Hepatocyte (in vitro differentiated cells): ENCODE measurements at regions not wholly inside any gene's neighbourhood (a gene's known extent, or its start where the extent isn't known, plus 50 kb on each side); places are given as distances from the start of the nearest gene placed in this dataset.

ENCODE experiments used
- DNase-seq: peaks from one replicate; pipeline ENCODE4 v3.0.0-alpha.2; 2016; ENCODE audit warnings: low spot score
- H2AFZ ChIP-seq: fragments of 200-600 bp; sonication (generic); 2 replicates; pipeline ENCODE4 v1.6.0; 2016; ENCODE audit warnings: antibody characterized with exemption, mild to moderate bottlenecking
- H3K27ac ChIP-seq: fragments of 200-600 bp; sonication (generic); 2 replicates; pipeline ENCODE4 v1.5.1; 2016; ENCODE audit warnings: mild to moderate bottlenecking
- H3K27me3 ChIP-seq: fragments of 200-600 bp; sonication (generic); 2 replicates; pipeline ENCODE4 v1.6.1; 2016
- H3K36me3 ChIP-seq: fragments of 200-600 bp; sonication (generic); replicated peaks from 2 replicates; pipeline ENCODE4 v1.5.1; 2016; ENCODE audit warnings: low read depth; ENCODE audit not compliant: insufficient read depth
- H3K4me1 ChIP-seq: fragments of 200-600 bp; sonication (generic); 2 replicates; pipeline ENCODE4 v1.5.1; 2016; ENCODE audit warnings: mild to moderate bottlenecking, moderate library complexity; ENCODE audit not compliant: insufficient read depth
- H3K4me2 ChIP-seq: fragments of 200-600 bp; sonication (generic); 2 replicates; pipeline ENCODE4 v1.6.0; 2016
- H3K4me3 ChIP-seq: fragments of 200-600 bp; sonication (generic); 2 replicates; pipeline ENCODE4 v1.5.1; 2016; ENCODE audit warnings: mild to moderate bottlenecking
- H3K79me2 ChIP-seq: fragments of 200-600 bp; sonication (generic); 2 replicates; pipeline ENCODE4 v1.6.0; 2017; ENCODE audit warnings: mild to moderate bottlenecking
- H3K9me2 ChIP-seq: fragments of 200-600 bp; sonication (generic); replicated peaks from 2 replicates; pipeline ENCODE4 v1.6.0; 2017; ENCODE audit warnings: mild to moderate bottlenecking; ENCODE audit not compliant: insufficient read depth
- H3K9me3 ChIP-seq: fragments of 200-600 bp; sonication (generic); 2 replicates; pipeline ENCODE4 v1.5.1; 2016; ENCODE audit warnings: low read depth, mild to moderate bottlenecking
- H4K20me1 ChIP-seq: fragments of 200-600 bp; sonication (generic); 2 replicates; pipeline ENCODE4 v1.6.0; 2016; ENCODE audit warnings: mild to moderate bottlenecking; ENCODE audit not compliant: insufficient read depth, poor library complexity, severe bottlenecking
- CTCF ChIP-seq: fragments of 200-600 bp; sonication (generic); IDR thresholded peaks from 2 replicates; pipeline ENCODE4 v1.5.1; 2016; ENCODE audit warnings: antibody characterized with exemption, mild to moderate bottlenecking; ENCODE audit not compliant: poor library complexity
- EZH2 ChIP-seq: fragments of 200-600 bp; sonication (generic); IDR thresholded peaks from 2 replicates; pipeline ENCODE4 v1.6.1; 2016; ENCODE audit warnings: antibody characterized with exemption, mild to moderate bottlenecking, borderline replicate concordance
- EZH2phosphoT487 ChIP-seq: fragments of 200-600 bp; sonication (generic); IDR thresholded peaks from one replicate; pipeline ENCODE4 v1.6.1; 2018; ENCODE audit warnings: antibody characterized with exemption, mild to moderate bottlenecking, low read depth, moderate library complexity; ENCODE audit not compliant: unreplicated experiment, severe bottlenecking
- WGBS: methylation state at CpG from one replicate; pipeline ENCODE4 v1.1.6; 2016; ENCODE audit warnings: low lambda C conversion rate; ENCODE audit errors: missing lambda C conversion rate; 5-methylcytosine and 5-hydroxymethylcytosine counted together

GRCh38 chr1:232308616-232309015 lies 321.3 kb downstream of the SIPA1L2 start:
- Histone ChIP-seq H4K20me1 (no peaks in the 10 kb centered on the region), H3K79me2 (no peaks in the 10 kb centered on the region), H2AFZ (no peak overlapping the region), H3K36me3 (no peaks in the 10 kb centered on the region), H3K4me2 (no peak overlapping the region), H3K9me2 (no peaks in the 10 kb centered on the region), H3K4me1 (peaks cover 8% of the 10 kb centered on the region), H3K27ac (no peak overlapping the region), H3K27me3 (no peaks in the 10 kb centered on the region), H3K9me3 (no peaks in the 10 kb centered on the region), H3K4me3 (no peak overlapping the region)
- WGBS: 70% methylated on average over 3 of the region's 3 CpGs
- TF ChIP-seq EZH2phosphoT487 (no peak), EZH2 (no peak), CTCF (no peak)
- no peak for DNase-seq

DNA sequence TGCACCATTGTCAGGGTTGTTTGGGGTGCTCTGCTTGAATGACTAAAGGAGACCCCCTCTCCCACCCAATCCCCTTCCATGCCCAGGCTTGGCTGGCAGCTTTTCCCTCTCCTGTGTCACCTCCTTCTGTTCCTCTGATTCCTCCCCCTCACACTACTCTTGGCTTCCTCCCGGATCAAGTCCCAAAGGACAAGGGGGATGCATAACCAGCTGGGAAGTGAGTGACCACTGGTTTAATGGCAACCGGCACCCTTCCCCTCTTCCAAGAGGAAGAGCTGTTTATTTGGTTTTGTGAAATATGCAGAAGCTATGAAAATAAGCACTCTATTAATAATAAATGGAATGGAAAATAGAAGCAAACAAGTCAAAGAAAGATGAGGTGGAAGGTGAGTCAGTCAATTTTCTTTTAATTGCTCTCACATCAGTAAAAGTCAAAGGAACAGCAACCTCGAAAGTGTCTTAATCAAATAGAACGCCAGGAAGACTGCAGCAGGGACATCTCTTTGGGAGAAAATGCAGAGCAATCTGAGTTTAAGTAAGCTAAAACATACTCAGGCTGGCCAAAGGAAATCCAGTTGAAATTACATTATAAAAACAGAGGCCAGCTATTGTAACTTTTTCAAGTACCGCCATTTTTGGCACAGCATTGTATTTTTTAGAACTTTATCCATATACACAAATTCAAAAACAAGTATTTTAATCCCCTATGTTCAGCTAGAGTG lies 322.5 kb downstream of the SIPA1L2 start:
- H3K4me2 ChIP-seq: no peak overlapping the region
- H2AFZ ChIP-seq: no peak overlapping the region
- H3K36me3 ChIP-seq: no peaks in the 10 kb centered on the region
- no peaks in the 10 kb centered on the region for H3K9me3 ChIP-seq
- H3K9me2 ChIP-seq: no peaks in the 10 kb centered on the region
- no peaks in the 10 kb centered on the region for H3K27me3 ChIP-seq
- TF ChIP-seq EZH2phosphoT487: no peak
- TF ChIP-seq CTCF: no peak
- no peaks in the 10 kb centered on the region for H3K79me2 ChIP-seq
- H4K20me1 ChIP-seq: no peaks in the 10 kb centered on the region
- H3K4me3 ChIP-seq: no peak overlapping the region
- H3K27ac ChIP-seq: peak overlapping the region; percentile 56
- DNase-seq: no peak
- peaks cover 8% of the 10 kb centered on the region for H3K4me1 ChIP-seq
- WGBS: 75% methylated on average over 5 of the region's 5 CpGs

- no peak overlapping the region for H3K4me3 ChIP-seq
- H3K27me3 ChIP-seq: no peaks in the 10 kb centered on the region
- DNase-seq: no peak
- no peaks in the 10 kb centered on the region for H4K20me1 ChIP-seq
- whole genome bisulfite sequencing: 70% methylated on average over 8 of the region's 8 CpGs
- TF ChIP-seq CTCF: peak; percentile 10
- no peak for TF ChIP-seq EZH2
- TF ChIP-seq EZH2phosphoT487: no peak
- no peak overlapping the region for H2AFZ ChIP-seq
- H3K4me1 ChIP-seq: peaks cover 8% of the 10 kb centered on the region
- H3K36me3 ChIP-seq: no peaks in the 10 kb centered on the region
- no peaks in the 10 kb centered on the region for H3K9me2 ChIP-seq
- H3K4me2 ChIP-seq: no peak overlapping the region
- no peaks in the 10 kb centered on the region for H3K79me2 ChIP-seq
- no peaks in the 10 kb centered on the region for H3K9me3 ChIP-seq
- peak overlapping the region; percentile 31 for H3K27ac ChIP-seq
Observed at GRCh38 chr1:232306269-232306961, 323.5 kb downstream of the SIPA1L2 start.
